Left kidney (tissue), 1 donor: ENCODE measurements at regions not wholly inside any gene's neighbourhood (a gene's known extent, or its start where the extent isn't known, plus 50 kb on each side); places are given as distances from the start of the nearest gene placed in this dataset.
"Not testable (repeated sequence)": the region's sequence is repeated elsewhere in the genome, so short reads cannot be mapped to it uniquely, and the experiment has no call there.

Experiments
- DNase-seq: peaks from one replicate; pipeline ENCODE4 v3.0.0-alpha.2; 2013

- DNase-seq: no peak
Observed at GRCh38 chr4:188287169-188287894, 148.1 kb downstream of the TRIML1 start.

GRCh38 chr4:188289531-188290125, 150.4 kb downstream of the TRIML1 start:
- DNase-seq: no peak

- no peak for DNase-seq
Observed at GRCh38 chr4:188295899-188296298, 156.7 kb downstream of the TRIML1 start.

DNA sequence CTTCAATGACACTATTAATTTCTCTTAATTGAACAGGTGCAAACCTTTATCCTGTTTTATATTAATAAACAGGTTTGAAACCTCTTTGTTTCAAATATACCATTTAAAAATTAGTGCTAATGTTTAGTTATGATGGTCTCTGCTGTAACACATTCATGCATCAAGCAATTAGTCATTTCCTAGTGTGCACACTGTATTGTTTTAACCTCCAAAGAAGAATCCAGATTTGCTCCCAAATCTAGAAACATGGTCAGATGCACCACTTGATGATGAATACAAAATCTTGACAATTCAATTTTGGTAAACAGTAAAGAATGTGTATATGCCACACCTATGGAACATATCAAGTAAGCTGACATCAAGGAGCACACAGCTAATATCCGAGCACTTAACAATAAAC, 157.1 kb downstream of the TRIML1 start:
- no peak for DNase-seq

DNA sequence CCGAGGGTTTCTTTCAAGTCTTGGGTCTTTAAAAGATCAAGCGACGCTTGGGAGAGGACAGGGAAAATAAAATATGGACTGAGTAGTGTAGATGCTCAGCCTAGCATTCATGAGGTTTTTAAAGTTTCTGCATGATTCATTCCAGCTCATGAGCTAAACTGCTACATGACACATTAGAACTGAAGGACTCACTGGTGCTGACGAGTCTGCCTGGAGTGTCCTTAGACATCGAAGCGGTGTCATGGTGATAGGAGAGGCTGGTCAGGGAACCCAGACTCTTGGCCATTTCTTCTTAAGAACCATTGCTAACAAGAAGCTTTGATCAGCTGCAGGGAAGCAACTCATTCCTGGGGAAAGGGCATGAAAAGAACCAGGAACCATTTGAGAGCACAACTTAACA, 158.6 kb downstream of the TRIML1 start:
- no peak for DNase-seq

DNA sequence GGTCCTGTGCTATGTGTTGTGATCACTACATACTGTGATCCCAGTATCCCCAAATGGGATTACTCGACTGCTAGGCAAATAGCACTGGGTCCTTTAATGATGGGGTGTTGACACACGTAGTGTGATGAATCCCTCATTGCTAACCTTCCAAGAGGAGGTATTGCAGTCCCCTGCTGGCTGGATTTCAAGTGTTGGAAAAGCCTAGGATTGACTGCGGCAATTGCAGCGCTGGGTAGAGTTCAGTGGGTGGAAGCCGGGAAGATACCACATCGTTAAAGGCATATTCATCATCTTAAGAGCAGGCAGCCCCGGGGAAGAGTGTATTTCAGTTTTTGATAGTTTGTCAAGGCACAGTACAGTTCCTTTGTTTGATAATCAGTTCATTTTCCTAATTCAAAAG, 159.9 kb downstream of the TRIML1 start:
- no peak for DNase-seq

- no peak for DNase-seq
Observed at GRCh38 chr4:188300385-188300784, 161.1 kb downstream of the TRIML1 start.

DNA sequence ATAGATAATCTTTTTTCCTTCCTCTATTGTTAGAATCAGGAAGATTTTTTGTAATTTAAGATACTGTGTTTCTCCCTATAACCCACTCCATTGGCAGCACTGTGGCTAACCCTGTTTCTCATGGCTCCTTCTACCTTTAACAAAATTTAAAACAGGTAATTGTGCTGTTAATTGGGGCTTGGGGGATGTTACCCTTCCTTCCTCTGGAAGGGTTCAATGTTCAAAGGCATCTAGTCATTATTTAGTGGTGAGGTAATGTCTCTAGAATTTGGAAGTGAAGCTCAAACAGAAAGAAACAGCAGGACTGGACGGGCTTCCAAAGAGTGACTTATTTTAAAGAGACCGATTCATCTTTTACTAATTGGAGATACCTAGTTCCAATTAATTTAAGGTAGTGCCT, 166.4 kb downstream of the TRIML1 start:
- no peak for DNase-seq

- DNase-seq: no peak
Observed at GRCh38 chr4:188307591-188307990, 168.3 kb downstream of the TRIML1 start.

GRCh38 chr4:188308142-188308541, 168.9 kb downstream of the TRIML1 start:
- DNase-seq: no peak

- DNase-seq: no peak
Observed at GRCh38 chr4:188316391-188316790, 177.2 kb downstream of the TRIML1 start.

DNA sequence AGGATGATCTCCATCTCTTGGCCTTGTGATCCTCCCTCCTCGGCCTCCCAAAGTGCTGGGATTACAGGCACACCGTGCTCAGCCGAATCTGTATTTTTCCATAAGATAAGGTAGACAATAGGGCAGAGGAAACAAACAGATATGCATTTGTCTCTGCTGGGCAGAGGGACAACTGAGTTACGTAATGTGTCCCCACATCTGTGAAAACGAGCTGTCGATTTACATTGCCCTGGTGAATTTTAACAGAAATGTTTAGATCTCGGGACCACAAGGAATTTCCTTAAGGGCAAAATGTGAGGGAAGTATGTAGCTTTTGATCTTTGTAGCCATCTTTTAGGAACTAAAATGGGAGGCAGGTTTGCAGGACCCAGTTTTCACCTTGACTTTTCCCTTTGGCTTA, 189.7 kb downstream of the TRIML1 start:
- no peak for DNase-seq

DNA sequence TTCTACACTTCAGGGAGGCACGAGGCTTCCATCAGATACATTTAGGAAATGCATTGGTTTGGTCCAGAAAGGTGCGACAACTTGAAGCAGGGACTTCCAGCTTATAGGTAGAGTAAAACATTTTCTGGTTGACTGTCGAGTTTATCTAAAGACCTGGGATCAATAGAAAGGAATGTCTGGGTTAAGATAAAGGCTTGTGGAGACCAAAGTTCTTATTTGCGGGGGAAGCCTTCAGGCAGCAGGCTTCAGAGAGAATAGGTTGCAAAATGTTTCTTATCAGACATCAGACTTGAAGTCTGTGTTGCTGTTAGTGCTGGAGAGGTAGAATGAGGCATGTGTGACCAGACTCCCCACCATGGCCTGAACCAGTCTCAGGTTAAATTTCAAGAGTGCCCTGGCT, 190.3 kb downstream of the TRIML1 start:
- DNase-seq: no peak

- DNase-seq: no peak
Observed at GRCh38 chr4:188332265-188332664, 193.0 kb downstream of the TRIML1 start.

GRCh38 chr4:188336891-188337290, 197.7 kb downstream of the TRIML1 start:
- DNase-seq: no peak

GRCh38 chr4:188341428-188341827, 202.2 kb downstream of the TRIML1 start:
- DNase-seq: no peak

DNA sequence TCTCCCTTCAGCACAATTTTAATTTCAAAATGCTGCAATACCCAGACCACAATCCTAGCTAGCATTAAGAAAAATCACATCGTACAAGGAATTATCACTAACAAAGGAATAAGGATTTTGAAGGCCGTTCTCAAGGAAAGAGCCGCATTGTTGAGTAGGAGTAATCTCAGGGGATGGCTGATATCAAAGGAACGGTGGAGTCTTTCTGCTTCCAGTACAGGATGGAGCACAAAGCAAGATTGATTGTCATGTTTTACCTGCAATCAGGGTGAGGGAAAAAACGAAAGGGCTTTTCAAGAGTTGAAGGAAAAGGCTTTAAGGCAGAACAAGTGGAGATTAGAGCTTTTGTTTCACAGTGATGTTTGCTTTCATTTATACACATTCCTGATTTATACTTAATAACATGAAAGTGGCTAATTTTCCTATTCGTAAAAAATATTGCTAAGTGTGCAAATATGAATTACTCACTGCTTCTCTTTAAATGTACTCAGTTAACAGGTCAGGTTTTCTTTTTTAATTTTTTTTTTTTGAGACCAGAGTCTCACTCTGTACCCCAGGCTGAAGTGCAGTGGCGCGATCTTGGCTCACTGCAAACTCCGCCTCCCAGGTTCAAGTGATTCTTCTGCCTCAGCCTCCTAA, 207.0 kb downstream of the TRIML1 start:
- no peak for DNase-seq

DNA sequence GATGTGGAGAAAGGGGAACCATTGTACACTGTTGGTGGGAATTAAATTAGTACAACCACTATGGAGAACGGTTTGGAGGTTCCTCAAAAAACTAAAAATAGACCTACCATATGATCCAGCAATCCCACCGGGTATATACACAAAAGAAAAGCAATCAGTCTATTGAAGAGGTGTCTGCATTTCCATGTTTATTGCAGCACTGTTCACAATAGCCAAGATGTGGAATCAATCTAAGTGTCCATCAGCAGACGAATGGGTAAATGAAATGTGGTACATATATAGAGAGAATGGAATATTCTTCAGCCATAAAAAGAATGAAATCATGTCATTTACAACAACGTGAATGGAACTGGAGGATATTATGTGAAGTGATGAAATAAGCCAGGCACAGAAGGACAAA, 208.1 kb downstream of the TRIML1 start:
- DNase-seq: no peak

GRCh38 chr4:188349569-188349968, 210.3 kb downstream of the TRIML1 start:
- DNase-seq: not testable (repeated sequence)

DNA sequence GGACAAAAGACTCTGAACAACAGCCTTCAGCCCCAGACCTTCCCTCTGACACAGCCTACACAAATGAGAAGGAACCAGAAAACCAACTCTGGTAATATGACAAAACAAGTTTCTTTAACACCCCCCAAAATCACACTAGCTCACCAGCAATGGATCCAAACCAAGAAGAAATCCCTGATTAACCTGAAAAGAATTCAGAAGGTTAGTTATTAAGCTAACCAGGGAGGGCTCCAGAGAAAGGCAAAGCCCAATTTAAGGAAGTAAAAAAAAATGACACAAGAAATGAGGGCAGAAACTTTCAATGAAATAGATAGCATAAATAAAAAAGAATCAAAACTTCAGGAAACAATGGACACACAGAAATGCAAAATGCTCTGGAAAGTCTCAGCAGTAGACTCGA, 224.0 kb downstream of the TRIML1 start:
- no peak for DNase-seq

DNA sequence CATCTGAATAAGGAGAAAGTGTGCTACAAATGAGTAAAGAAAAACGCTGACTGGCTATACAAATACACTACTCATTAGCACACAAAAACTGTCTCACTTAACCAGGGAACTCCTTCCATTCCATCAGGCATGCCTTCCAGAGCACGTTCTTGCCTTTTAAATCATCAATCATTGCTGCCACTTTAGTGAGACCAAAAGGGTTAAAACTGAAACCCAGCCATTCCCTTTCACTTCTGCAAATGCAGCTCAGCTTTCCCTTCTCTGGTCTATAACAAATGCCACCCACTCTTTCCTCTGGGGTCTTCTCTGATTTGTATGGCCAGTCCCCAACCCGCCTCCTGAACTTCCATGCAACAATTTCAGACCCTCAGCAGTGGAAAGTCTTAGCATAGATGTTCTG, 231.5 kb downstream of the TRIML1 start:
- DNase-seq: no peak

DNA sequence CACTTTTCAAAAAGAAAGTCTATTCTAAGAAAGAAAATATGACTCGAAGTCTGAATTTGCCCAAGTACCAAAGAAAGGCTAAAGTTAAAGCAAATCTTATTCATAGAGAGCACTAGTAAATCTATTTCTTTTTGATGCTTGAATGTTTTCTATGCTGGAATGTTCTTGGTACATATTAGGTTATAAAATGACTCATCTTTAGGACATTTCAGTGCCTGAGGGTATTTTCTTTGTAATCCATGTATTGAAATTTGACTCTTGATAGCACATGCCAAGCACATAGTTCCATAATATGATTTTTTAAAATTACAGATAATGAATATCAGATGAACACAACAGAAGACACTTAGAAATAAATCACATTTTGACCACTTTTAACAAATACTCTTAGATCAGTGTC, 232.8 kb downstream of the TRIML1 start:
- DNase-seq: no peak

DNA sequence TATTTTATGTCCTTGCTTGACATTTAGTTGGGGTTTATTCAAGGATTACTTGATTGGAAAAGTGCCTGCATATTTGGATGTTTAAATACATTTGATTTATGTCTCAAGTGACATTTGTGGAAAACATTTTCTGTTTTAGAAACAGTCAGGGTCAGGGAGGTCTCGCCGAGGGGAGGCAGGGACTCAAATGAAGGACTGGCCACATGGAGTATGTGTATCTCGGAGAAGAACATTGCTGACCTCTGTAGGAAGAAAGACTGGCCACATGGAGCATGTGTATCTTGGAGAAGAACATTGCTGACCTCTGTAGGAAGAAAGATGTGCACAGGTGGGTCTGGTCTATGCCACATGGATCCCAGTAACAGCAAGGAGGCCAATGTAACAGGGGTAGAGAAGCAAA, 233.6 kb downstream of the TRIML1 start:
- peak; percentile 28 for DNase-seq

- no peak for DNase-seq
Observed at GRCh38 chr4:188374871-188375270, 235.6 kb downstream of the TRIML1 start.
